ENCODE measurements at regions not wholly inside any gene's neighbourhood (a gene's known extent, or its start where the extent isn't known, plus 50 kb on each side); places are given as distances from the start of the nearest gene placed in this dataset.

DNA sequence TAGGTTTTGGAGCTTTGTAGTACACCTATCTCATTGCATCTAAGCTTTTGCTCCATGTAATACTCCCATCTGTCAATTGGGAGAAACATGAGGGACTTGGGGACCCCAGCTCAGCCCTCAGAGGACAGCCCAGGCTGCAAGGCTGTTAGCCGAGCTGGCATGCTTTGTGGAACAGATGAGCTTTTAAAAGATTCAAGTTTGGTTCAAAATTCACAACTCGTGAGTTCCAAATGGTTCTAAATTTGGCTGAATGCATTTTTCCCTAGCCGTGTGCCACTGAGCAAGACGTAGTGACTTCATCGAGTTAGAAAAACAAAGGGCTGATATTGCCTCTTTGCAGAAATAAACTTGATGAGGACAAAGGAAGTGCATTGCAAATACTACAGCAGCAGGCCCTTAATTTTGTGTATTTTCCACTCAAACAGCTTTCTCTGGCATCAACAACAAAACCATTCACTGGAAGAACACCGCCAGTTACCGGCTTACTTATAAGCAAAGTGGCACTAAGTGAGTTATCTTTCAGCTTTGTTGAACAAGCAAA lies 165.0 kb upstream of the HS3ST1 start:
- H3K9me3 Mint-ChIP-seq = peaks cover 78% of the 10 kb centered on the region
- H3K4me1 Mint-ChIP-seq = peaks cover 12% of the 10 kb centered on the region
- H3K27me3 Mint-ChIP-seq (ENCODE audit: low read depth) = peaks cover 3% of the 10 kb centered on the region
- TF ChIP-seq JUN (CRISPR knock-in tag; IDR thresholded peaks at IDR 0.05) (no peak), SOX15 (CRISPR knock-in tag; IDR thresholded peaks at IDR 0.05) (no peak), MYBL2 (CRISPR knock-in tag; IDR thresholded peaks at IDR 0.05) (no peak), ATF1 (CRISPR knock-in tag; IDR thresholded peaks at IDR 0.05) (no peak), FOXJ3 (CRISPR knock-in tag; IDR thresholded peaks at IDR 0.05; ENCODE audit: borderline replicate concordance) (no peak), TEAD4 (CRISPR knock-in tag; IDR thresholded peaks at IDR 0.05) (no peak)
- TF ChIP-seq, protein P1, sequence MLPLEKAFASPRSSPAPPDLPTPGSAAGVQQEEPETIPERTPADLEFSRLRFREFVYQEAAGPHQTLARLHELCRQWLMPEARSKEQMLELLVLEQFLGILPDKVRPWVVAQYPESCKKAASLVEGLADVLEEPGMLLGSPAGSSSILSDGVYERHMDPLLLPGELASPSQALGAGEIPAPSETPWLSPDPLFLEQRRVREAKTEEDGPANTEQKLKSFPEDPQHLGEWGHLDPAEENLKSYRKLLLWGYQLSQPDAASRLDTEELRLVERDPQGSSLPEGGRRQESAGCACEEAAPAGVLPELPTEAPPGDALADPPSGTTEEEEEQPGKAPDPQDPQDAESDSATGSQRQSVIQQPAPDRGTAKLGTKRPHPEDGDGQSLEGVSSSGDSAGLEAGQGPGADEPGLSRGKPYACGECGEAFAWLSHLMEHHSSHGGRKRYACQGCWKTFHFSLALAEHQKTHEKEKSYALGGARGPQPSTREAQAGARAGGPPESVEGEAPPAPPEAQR (CRISPR knock-in tag; IDR thresholded peaks at IDR 0.05) = no peak
- TF ChIP-seq, protein P2, sequence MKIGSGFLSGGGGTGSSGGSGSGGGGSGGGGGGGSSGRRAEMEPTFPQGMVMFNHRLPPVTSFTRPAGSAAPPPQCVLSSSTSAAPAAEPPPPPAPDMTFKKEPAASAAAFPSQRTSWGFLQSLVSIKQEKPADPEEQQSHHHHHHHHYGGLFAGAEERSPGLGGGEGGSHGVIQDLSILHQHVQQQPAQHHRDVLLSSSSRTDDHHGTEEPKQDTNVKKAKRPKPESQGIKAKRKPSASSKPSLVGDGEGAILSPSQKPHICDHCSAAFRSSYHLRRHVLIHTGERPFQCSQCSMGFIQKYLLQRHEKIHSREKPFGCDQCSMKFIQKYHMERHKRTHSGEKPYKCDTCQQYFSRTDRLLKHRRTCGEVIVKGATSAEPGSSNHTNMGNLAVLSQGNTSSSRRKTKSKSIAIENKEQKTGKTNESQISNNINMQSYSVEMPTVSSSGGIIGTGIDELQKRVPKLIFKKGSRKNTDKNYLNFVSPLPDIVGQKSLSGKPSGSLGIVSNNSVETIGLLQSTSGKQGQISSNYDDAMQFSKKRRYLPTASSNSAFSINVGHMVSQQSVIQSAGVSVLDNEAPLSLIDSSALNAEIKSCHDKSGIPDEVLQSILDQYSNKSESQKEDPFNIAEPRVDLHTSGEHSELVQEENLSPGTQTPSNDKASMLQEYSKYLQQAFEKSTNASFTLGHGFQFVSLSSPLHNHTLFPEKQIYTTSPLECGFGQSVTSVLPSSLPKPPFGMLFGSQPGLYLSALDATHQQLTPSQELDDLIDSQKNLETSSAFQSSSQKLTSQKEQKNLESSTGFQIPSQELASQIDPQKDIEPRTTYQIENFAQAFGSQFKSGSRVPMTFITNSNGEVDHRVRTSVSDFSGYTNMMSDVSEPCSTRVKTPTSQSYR (CRISPR knock-in tag; IDR thresholded peaks at IDR 0.05) = no peak
- TF ChIP-seq, protein P3, sequence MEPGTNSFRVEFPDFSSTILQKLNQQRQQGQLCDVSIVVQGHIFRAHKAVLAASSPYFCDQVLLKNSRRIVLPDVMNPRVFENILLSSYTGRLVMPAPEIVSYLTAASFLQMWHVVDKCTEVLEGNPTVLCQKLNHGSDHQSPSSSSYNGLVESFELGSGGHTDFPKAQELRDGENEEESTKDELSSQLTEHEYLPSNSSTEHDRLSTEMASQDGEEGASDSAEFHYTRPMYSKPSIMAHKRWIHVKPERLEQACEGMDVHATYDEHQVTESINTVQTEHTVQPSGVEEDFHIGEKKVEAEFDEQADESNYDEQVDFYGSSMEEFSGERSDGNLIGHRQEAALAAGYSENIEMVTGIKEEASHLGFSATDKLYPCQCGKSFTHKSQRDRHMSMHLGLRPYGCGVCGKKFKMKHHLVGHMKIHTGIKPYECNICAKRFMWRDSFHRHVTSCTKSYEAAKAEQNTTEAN (CRISPR knock-in tag; IDR thresholded peaks at IDR 0.05) = no peak
- TF ChIP-seq, protein P4, sequence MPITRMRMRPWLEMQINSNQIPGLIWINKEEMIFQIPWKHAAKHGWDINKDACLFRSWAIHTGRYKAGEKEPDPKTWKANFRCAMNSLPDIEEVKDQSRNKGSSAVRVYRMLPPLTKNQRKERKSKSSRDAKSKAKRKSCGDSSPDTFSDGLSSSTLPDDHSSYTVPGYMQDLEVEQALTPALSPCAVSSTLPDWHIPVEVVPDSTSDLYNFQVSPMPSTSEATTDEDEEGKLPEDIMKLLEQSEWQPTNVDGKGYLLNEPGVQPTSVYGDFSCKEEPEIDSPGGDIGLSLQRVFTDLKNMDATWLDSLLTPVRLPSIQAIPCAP (CRISPR knock-in tag; IDR thresholded peaks at IDR 0.05) = no peak
- TF ChIP-seq, protein P5, sequence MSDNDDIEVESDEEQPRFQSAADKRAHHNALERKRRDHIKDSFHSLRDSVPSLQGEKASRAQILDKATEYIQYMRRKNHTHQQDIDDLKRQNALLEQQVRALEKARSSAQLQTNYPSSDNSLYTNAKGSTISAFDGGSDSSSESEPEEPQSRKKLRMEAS (CRISPR knock-in tag; IDR thresholded peaks at IDR 0.05) = no peak
- H3K27ac Mint-ChIP-seq = no peak overlapping the region
- H3K36me3 Mint-ChIP-seq = peaks cover 48% of the 10 kb centered on the region
- no peak overlapping the region for H3K4me3 Mint-ChIP-seq
- DNase-seq (ENCODE audit: low spot score) (no peak), ATAC-seq (no peak)
- CTCF ChIA-PET = no interaction called here
- POLR2A ChIA-PET = no interaction called here

DNA sequence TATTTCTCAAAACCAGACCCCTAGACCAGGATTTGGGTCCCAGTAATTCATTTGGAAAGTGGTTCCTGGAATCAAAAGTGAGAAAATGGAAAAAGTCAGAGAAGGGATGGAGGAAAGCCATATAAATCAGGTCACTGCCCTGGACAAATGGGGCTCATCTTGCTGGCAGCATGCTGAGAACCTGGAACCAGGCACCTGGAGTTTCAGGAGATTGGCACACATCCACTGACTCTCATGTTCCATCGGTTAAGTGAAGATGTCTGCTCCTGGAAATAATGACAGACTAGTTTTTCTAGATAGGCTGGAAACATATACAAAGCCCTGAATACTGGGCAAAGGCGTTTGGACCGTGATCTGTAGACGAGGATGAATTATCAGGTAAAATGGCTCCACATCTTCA lies 163.6 kb upstream of the HS3ST1 start:
- Mint-ChIP-seq H3K27ac (no peak overlapping the region), H3K4me1 (peaks cover 12% of the 10 kb centered on the region), H3K27me3 (ENCODE audit: low read depth) (peaks cover 5% of the 10 kb centered on the region), H3K36me3 (peaks cover 58% of the 10 kb centered on the region), H3K4me3 (no peak overlapping the region), H3K9me3 (peaks cover 80% of the 10 kb centered on the region)
- DNase-seq (ENCODE audit: low spot score) (no peak), ATAC-seq (no peak)
- ChIA-PET CTCF (no interaction called here), POLR2A (no interaction called here)
- TF ChIP-seq OVOL2 (CRISPR knock-in tag; IDR thresholded peaks at IDR 0.05; ENCODE audit: borderline replicate concordance) (no peak), CREB1 (CRISPR knock-in tag; IDR thresholded peaks at IDR 0.05) (no peak), NFE2L1 (CRISPR knock-in tag; IDR thresholded peaks at IDR 0.05) (no peak), NFATC4 (CRISPR knock-in tag; IDR thresholded peaks at IDR 0.05) (no peak), NR3C1 (CRISPR knock-in tag; conservative IDR thresholded peaks at IDR 0.05; ENCODE audit: low read depth) (no peak), GRHL2 (CRISPR knock-in tag; IDR thresholded peaks at IDR 0.05; ENCODE audit: insufficient replicate concordance, severe bottlenecking) (no peak)
- TF ChIP-seq, protein P6, sequence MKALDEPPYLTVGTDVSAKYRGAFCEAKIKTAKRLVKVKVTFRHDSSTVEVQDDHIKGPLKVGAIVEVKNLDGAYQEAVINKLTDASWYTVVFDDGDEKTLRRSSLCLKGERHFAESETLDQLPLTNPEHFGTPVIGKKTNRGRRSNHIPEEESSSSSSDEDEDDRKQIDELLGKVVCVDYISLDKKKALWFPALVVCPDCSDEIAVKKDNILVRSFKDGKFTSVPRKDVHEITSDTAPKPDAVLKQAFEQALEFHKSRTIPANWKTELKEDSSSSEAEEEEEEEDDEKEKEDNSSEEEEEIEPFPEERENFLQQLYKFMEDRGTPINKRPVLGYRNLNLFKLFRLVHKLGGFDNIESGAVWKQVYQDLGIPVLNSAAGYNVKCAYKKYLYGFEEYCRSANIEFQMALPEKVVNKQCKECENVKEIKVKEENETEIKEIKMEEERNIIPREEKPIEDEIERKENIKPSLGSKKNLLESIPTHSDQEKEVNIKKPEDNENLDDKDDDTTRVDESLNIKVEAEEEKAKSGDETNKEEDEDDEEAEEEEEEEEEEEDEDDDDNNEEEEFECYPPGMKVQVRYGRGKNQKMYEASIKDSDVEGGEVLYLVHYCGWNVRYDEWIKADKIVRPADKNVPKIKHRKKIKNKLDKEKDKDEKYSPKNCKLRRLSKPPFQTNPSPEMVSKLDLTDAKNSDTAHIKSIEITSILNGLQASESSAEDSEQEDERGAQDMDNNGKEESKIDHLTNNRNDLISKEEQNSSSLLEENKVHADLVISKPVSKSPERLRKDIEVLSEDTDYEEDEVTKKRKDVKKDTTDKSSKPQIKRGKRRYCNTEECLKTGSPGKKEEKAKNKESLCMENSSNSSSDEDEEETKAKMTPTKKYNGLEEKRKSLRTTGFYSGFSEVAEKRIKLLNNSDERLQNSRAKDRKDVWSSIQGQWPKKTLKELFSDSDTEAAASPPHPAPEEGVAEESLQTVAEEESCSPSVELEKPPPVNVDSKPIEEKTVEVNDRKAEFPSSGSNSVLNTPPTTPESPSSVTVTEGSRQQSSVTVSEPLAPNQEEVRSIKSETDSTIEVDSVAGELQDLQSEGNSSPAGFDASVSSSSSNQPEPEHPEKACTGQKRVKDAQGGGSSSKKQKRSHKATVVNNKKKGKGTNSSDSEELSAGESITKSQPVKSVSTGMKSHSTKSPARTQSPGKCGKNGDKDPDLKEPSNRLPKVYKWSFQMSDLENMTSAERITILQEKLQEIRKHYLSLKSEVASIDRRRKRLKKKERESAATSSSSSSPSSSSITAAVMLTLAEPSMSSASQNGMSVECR (CRISPR knock-in tag; IDR thresholded peaks at IDR 0.05; ENCODE audit: borderline replicate concordance) = no peak
- TF ChIP-seq, protein P7, sequence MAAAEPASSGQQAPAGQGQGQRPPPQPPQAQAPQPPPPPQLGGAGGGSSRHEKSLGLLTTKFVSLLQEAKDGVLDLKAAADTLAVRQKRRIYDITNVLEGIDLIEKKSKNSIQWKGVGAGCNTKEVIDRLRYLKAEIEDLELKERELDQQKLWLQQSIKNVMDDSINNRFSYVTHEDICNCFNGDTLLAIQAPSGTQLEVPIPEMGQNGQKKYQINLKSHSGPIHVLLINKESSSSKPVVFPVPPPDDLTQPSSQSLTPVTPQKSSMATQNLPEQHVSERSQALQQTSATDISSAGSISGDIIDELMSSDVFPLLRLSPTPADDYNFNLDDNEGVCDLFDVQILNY (CRISPR knock-in tag; IDR thresholded peaks at IDR 0.05) = no peak
- TF ChIP-seq, protein P8, sequence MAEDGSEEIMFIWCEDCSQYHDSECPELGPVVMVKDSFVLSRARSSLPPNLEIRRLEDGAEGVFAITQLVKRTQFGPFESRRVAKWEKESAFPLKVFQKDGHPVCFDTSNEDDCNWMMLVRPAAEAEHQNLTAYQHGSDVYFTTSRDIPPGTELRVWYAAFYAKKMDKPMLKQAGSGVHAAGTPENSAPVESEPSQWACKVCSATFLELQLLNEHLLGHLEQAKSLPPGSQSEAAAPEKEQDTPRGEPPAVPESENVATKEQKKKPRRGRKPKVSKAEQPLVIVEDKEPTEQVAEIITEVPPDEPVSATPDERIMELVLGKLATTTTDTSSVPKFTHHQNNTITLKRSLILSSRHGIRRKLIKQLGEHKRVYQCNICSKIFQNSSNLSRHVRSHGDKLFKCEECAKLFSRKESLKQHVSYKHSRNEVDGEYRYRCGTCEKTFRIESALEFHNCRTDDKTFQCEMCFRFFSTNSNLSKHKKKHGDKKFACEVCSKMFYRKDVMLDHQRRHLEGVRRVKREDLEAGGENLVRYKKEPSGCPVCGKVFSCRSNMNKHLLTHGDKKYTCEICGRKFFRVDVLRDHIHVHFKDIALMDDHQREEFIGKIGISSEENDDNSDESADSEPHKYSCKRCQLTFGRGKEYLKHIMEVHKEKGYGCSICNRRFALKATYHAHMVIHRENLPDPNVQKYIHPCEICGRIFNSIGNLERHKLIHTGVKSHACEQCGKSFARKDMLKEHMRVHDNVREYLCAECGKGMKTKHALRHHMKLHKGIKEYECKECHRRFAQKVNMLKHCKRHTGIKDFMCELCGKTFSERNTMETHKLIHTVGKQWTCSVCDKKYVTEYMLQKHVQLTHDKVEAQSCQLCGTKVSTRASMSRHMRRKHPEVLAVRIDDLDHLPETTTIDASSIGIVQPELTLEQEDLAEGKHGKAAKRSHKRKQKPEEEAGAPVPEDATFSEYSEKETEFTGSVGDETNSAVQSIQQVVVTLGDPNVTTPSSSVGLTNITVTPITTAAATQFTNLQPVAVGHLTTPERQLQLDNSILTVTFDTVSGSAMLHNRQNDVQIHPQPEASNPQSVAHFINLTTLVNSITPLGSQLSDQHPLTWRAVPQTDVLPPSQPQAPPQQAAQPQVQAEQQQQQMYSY (CRISPR knock-in tag; IDR thresholded peaks at IDR 0.05) = no peak
